NB4 (cell line): ENCODE measurements at regions not wholly inside any gene's neighbourhood (a gene's known extent, or its start where the extent isn't known, plus 50 kb on each side); places are given as distances from the start of the nearest gene placed in this dataset.
A peak's percentile ranks its signal among the peaks of the same experiment; 100 is the strongest.

ENCODE experiments used
- DNase-seq: peaks from one replicate; pipeline ENCODE4 v3.0.0; 2010; ENCODE audit warnings: low read depth
- H3K4me3 ChIP-seq: one replicate; pipeline ENCODE4 v1.5.1; 2011; ENCODE audit warnings: mild to moderate bottlenecking, low read depth, low read length, moderate library complexity
- CTCF ChIP-seq: IDR thresholded peaks from one replicate; pipeline ENCODE4 v1.5.1; 2012; ENCODE audit warnings: low read depth, low read length
- MAX ChIP-seq: IDR thresholded peaks from 2 replicates; pipeline ENCODE4 v1.6.1; 2011; ENCODE audit warnings: low read depth, low read length
- MYC ChIP-seq: IDR thresholded peaks from 2 replicates; pipeline ENCODE4 v1.6.1; 2011; ENCODE audit warnings: low read depth, low read length
- POLR2A ChIP-seq: IDR thresholded peaks from 2 replicates; pipeline ENCODE4 v1.6.1; 2011; ENCODE audit warnings: mild to moderate bottlenecking; ENCODE audit not compliant: insufficient read length; ENCODE audit errors: extremely low read depth

GRCh38 chr7:41880107-41880506 is 177.2 kb upstream of the INHBA start:
- no peak for DNase-seq
- no peak overlapping the region for H3K4me3 ChIP-seq
- no peak for TF ChIP-seq MAX

- no peak for DNase-seq
- TF ChIP-seq POLR2A = no peak
- TF ChIP-seq CTCF = no peak
- no peak for TF ChIP-seq MAX
- TF ChIP-seq MYC = no peak
- H3K4me3 ChIP-seq = no peak overlapping the region
Observed at GRCh38 chr7:41879403-41879802, 176.5 kb upstream of the INHBA start.

DNA sequence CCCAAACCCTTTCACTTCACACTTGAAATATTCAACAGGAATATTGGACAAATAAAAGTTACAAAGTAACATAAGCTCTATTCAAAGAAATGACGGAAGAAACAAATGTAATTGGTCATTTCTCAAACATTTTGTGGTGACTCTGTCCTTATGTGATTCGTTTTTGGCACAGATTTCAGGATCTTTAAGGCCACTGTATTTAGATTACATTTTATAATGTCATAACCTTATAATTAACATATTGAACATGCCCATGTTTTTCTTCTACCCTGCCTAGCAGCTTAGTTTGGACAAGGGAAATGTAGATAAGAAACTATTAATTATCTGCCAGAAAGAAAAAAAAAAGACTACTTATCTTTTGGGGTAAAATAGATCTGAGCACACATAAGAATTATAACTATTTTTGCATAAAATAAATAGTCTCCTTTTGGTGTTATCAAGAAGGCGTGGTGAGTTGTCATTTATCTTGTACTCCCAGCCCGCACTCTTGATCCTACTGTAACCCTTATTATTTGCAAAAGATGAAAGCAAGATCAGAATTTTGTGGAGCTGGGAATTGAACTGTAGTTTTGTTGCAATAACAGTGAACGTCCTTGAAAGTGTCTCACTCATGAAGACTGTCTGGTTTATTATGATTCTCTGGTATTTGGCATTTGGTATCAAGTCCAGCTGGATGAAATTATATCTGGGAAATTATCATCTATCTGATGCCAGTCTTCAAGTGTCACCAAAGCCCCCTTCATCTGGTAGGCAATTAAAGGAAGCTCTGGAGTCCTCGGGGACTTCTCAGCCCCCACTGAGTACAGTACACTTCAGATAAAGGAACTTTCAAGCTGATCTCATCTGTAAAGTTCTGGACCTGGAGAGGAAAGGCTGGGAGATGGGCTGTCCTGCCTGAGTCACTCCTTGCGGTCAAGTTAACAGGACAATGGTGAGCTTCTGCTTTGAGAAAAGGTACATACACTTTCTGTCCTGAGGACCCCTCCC is 175.7 kb upstream of the INHBA start:
- H3K4me3 ChIP-seq = no peak overlapping the region
- no peak for TF ChIP-seq CTCF
- no peak for TF ChIP-seq MYC
- no peak for TF ChIP-seq MAX
- no peak for TF ChIP-seq POLR2A
- DNase-seq = peak; percentile 57

GRCh38 chr7:41877118-41877517 is 174.2 kb upstream of the INHBA start:
- no peak for DNase-seq
- no peak overlapping the region for H3K4me3 ChIP-seq
- no peak for TF ChIP-seq CTCF
- TF ChIP-seq POLR2A = no peak
- no peak for TF ChIP-seq MAX
- no peak for TF ChIP-seq MYC

DNA sequence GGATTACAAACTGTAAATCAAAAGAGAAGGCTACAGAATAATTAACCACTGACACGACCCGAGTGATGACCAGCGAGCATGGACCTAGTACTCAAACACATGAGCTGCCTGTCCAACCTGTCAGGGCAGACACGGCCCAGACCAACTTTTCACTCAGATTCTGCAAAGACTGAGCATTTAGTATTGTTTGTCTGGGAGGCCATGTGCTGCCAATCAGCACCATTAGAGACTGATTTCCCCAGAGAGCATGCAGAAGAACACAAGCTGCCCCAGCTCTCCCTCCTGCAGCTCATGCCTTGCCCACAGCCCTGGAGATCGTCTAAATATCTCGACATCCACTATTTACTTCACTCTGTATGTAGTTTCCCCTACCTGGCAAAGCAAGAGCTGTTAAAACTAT is 172.6 kb upstream of the INHBA start:
- TF ChIP-seq MAX = no peak
- TF ChIP-seq MYC = no peak
- TF ChIP-seq CTCF = no peak
- TF ChIP-seq POLR2A = no peak
- DNase-seq = no peak
- no peak overlapping the region for H3K4me3 ChIP-seq

DNA sequence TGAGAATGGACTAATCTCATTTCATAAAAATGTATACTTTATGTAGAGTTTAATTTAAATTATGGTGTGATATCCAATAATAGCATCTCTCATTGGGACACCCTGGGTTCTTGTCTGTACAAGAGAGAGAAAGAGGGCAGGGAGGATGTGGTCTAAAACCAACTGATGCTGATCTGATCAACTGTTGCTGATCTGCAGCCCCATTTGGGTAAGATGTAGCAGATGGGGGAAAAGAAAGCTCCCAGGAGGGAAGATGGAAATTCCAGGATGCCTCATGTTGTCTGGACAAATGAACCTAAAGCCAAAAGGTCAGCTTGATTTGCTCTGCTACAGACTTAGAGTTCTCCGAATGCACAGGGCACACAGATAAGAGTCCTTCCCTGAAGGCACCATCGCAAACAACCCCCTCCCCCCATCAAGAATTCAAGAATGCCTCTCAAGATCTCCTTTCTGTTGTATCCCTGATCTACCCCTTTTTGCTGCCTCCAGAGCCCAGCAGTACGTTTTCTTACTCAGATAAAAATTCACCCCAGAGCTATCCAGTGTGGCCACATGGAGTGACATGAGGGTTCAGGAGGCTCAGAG is 171.4 kb upstream of the INHBA start:
- no peak for TF ChIP-seq MAX
- no peak for TF ChIP-seq MYC
- no peak for TF ChIP-seq CTCF
- no peak for TF ChIP-seq POLR2A
- no peak overlapping the region for H3K4me3 ChIP-seq
- peak; percentile 53 for DNase-seq
